Activated CD4-positive, alpha-beta memory T cell treated with anti-CD3 and anti-CD28 coated beads, Interleukin-2, amount 10 ng/mL, durations not matched to agents 7 days and 5 days (primary cell): ENCODE measurements at regions not wholly inside any gene's neighbourhood (a gene's known extent, or its start where the extent isn't known, plus 50 kb on each side); places are given as distances from the start of the nearest gene placed in this dataset.
"Not testable (repeated sequence)": the region's sequence is repeated elsewhere in the genome, so short reads cannot be mapped to it uniquely, and the experiment has no call there.

Experiments
- CTCF ChIA-PET: fragments of 350-600 bp; sonication (Branson Sonifier 250); formaldehyde crosslinking; loops from one replicate; lab custom pipeline; 2021; ENCODE audit warnings: antibody characterized with exemption, inconsistent platforms; lab: Charles Lee
- POLR2A ChIA-PET: fragments of 350-600 bp; sonication (Branson Sonifier 250); formaldehyde crosslinking; loops from one replicate; lab custom pipeline; 2021; ENCODE audit warnings: antibody characterized with exemption; lab: Charles Lee
- DNase-seq: peaks from one replicate; pipeline ENCODE4 v3.0.0-alpha.2; 2020
- H3K27ac Mint-ChIP-seq: one replicate; pipeline ENCODE4 v1.8.0; 2021; ENCODE audit warnings: mild to moderate bottlenecking, mixed read lengths
- H3K27me3 Mint-ChIP-seq: one replicate; pipeline ENCODE4 v1.8.0; 2021; ENCODE audit warnings: mixed read lengths
- H3K36me3 Mint-ChIP-seq: one replicate; pipeline ENCODE4 v1.8.0; 2021; ENCODE audit warnings: low read depth, mixed read lengths
- H3K4me1 Mint-ChIP-seq: one replicate; pipeline ENCODE4 v1.8.0; 2021; ENCODE audit warnings: mixed read lengths
- H3K4me3 Mint-ChIP-seq: one replicate; pipeline ENCODE4 v1.8.0; 2021; ENCODE audit warnings: mild to moderate bottlenecking, mixed read lengths
- H3K9me3 Mint-ChIP-seq: one replicate; pipeline ENCODE4 v1.8.0; 2021; ENCODE audit warnings: mixed read lengths

DNA sequence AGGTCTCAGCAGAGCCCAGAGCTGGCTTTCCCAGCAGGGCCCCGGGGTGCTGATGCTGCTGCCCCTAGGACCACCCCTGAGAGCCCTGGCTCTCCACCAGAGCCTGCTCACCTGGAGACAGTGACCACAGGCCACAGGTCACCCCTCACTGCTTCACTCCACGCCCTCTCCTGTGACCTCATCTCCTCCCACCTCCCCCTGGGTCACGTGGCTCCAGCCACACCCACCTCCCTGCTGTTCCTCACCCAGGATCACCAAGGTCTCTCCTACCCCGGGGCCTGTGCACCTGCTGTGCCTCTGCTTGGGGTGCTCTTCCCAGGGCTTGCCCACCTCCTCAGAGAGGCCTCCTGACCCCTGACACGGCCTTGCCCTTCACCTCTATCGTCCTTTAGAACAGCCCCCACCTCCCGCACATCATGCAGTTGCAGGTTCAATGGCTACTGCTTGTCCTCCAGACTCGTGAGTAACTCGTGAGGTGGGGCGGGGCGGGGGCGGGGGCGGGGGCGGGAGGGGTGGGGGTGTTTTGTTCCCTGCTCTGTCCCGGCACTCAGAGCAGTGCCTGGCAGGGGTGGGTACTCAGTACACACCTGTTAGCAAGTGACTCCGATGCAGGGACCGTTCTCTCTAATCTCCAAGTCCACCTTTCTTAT is 468.0 kb downstream of the PREX1 start:
- no peak for DNase-seq
- Mint-ChIP-seq H3K27ac (no peak overlapping the region), H3K36me3 (no peaks in the 10 kb centered on the region), H3K27me3 (peaks cover 6% of the 10 kb centered on the region), H3K4me3 (no peak overlapping the region), H3K9me3 (no peaks in the 10 kb centered on the region), H3K4me1 (no peaks in the 10 kb centered on the region)
- ChIA-PET CTCF (no interaction called here), POLR2A (no interaction called here)

DNA sequence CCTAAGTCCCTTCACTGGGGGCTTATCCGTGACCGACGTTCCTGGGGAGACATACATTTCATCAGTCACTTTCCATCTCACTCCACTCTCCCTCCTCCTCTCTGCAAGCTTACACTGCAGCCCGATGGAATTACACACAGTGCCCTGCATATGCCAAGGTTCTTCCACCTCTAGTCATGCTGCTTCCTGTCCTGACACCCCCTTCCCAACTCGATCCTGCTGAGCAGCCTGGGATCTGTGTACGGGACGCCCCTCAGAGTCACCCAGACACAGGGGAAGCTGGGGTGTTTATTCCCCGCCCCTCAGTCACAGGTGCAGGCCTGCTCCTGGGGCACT is 468.8 kb downstream of the PREX1 start:
- H3K4me1 Mint-ChIP-seq, POLR2A ChIA-PET, H3K4me3 Mint-ChIP-seq, CTCF ChIA-PET, DNase-seq, H3K27me3 Mint-ChIP-seq, H3K27ac Mint-ChIP-seq, H3K9me3 Mint-ChIP-seq, H3K36me3 Mint-ChIP-seq: not testable (repeated sequence)

DNA sequence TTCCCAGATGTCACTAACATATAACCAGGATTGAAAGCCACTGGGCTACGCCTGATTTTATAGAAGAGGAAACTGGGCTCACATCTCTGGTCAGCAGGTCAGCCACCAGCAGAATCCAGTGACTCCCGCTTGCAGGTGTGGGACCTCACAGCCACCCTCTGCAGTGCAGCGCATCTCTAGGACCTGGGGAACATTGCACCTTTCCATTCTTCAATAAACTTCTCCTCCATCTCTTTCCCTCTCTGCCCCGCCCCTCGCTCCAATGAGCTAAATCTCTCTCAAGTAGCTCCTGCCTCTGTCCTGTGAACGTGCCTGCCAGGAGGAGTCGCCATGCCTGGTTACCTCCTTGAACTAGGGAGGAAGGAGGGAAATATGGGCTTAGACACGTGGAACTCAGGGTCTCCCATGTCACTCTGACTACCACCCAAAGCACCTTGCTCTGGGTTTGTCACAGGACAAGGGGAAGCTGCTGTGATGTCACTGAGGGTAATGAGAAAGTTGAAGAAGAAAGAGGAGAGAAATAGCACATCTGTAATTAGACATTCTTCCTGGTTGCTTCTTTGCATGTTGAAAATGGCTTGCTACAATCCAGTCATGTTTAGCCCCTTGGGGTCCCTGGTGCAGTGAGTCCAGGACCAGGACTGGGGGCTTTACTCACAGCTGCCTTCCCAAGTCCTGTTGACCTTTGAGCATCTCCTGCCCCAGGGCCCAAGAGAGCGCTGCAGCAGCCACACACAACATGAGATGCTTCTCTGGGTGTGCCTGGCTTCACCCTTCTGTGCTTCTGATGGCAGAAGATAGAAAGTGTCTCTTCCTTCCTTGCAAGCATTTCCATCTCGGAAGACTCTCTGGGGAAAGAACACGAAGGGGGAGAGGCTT is 469.4 kb downstream of the PREX1 start:
- no peak overlapping the region for H3K4me3 Mint-ChIP-seq
- H3K27me3 Mint-ChIP-seq: peaks cover 4% of the 10 kb centered on the region
- no peaks in the 10 kb centered on the region for H3K36me3 Mint-ChIP-seq
- no peak overlapping the region for H3K27ac Mint-ChIP-seq
- ChIA-PET CTCF (no interaction called here), POLR2A (no interaction called here)
- no peak for DNase-seq
- no peaks in the 10 kb centered on the region for H3K9me3 Mint-ChIP-seq
- no peaks in the 10 kb centered on the region for H3K4me1 Mint-ChIP-seq

DNA sequence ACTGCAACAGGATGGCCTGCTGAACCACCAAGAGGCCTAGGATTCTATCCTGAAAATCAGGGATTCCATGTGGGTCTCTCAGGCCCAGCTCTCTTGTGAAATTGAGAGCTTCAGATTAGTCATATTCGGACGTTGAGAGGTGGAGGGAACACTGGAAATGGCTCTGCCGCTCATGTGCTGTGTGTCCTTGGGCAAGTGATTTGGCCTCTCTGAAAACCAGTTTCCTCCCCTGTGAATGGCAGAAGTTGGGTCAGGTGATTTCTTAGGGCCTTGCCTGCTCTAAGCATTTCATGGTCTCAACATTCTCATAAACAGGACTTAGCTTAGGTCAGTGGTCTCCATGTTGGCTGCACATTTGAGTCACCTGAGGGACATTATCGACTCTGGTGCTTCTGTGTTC is 470.1 kb downstream of the PREX1 start:
- no peaks in the 10 kb centered on the region for H3K9me3 Mint-ChIP-seq
- POLR2A ChIA-PET: no interaction called here
- peaks cover 6% of the 10 kb centered on the region for H3K27me3 Mint-ChIP-seq
- H3K4me3 Mint-ChIP-seq: no peak overlapping the region
- no peak overlapping the region for H3K27ac Mint-ChIP-seq
- H3K36me3 Mint-ChIP-seq: no peaks in the 10 kb centered on the region
- H3K4me1 Mint-ChIP-seq: no peaks in the 10 kb centered on the region
- DNase-seq: no peak
- CTCF ChIA-PET: no interaction called here

DNA sequence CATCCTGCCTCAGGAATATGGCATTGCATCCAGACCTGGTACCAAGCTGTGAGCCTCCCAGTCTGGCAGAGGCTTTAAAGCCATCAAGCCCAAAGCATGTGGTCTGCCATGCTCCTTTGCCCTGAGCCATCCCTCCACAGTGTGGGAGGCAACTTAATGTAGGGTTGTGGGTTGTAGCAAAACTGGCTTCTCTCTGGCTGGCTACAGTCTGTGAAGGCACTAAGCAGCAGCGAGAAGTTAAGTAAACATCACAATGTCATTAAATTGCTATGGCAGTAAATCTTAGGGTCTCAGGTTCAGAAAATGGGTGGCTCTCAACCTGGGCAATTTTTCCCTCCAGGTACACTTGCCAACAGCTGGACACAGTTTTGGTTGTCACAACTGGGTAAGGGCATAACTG is 472.9 kb downstream of the PREX1 start:
- no peaks in the 10 kb centered on the region for H3K36me3 Mint-ChIP-seq
- no peaks in the 10 kb centered on the region for H3K4me1 Mint-ChIP-seq
- POLR2A ChIA-PET: no interaction called here
- no peaks in the 10 kb centered on the region for H3K9me3 Mint-ChIP-seq
- peaks cover 6% of the 10 kb centered on the region for H3K27me3 Mint-ChIP-seq
- no peak overlapping the region for H3K27ac Mint-ChIP-seq
- CTCF ChIA-PET: no interaction called here
- H3K4me3 Mint-ChIP-seq: no peak overlapping the region
- DNase-seq: no peak

DNA sequence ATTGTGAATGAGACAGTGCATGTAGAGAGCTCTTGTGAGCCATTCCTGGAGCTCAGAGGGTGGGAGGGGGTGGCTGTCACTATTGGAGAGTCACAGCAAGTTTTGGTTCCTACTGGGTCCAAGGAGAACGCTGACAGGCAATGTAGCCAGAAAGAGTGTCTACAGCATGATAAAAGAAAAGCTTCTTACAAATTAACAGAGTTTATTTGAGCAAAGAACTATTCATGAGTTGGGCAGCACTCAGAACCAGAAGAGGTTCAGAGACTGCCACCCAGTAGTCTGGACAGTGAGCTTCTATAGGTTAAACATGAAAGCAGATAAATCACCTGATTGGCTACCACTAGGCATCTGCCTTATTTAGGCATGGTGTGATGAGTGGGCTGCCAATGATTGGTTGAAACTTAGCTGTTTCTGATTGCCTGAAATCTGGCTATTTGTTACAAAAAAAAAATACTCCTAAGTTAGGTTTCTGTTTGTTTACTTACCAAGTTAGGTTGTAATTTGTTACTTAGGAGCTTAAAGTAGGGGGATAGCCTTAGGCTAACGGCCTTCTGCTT is 473.4 kb downstream of the PREX1 start:
- no peak overlapping the region for H3K27ac Mint-ChIP-seq
- no peak overlapping the region for H3K4me3 Mint-ChIP-seq
- no peaks in the 10 kb centered on the region for H3K9me3 Mint-ChIP-seq
- H3K27me3 Mint-ChIP-seq: peaks cover 6% of the 10 kb centered on the region
- no peak for DNase-seq
- POLR2A ChIA-PET: no interaction called here
- no peaks in the 10 kb centered on the region for H3K36me3 Mint-ChIP-seq
- CTCF ChIA-PET: no interaction called here
- no peaks in the 10 kb centered on the region for H3K4me1 Mint-ChIP-seq

DNA sequence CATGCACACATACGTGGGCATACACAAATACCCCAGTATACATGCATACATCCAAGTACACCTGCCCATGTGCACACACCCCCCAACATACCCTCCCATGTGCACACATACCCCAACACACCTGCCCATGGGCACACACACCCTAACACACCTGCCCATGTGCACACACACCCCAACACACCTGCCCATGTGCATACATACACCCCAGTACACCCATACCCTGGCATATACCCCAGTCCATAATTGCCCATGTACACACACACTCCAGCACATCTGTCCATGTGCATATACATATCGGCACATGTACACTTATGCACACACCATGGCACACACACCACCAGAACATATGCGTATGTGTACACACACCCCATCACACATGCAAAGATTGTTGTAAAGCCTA is 475.2 kb downstream of the PREX1 start:
- Mint-ChIP-seq H3K9me3 (no peaks in the 10 kb centered on the region), H3K4me1 (no peaks in the 10 kb centered on the region), H3K36me3 (no peaks in the 10 kb centered on the region), H3K4me3 (no peak overlapping the region), H3K27ac (no peak overlapping the region), H3K27me3 (peaks cover 6% of the 10 kb centered on the region)
- DNase-seq: no peak
- POLR2A ChIA-PET: no interaction called here
- CTCF ChIA-PET: no interaction called here

DNA sequence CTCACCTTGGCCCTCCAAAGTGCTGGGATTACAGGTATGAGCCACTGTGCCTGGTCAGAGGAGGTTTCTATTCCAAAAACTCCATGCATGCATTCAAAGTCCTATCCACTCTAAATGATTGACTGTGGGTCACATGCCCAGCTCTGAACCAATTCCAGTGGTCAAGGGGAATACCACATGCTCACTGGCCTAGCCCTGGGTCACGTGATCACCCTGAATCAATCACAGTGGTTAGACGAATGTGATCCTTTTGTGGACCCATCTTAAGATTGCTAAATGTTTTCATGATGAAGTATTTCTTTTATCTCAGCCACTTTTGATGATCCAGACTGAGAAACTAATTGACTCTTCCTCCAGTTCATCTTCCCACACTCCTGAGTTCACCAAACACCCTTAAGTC is 475.8 kb downstream of the PREX1 start:
- no peak overlapping the region for H3K4me3 Mint-ChIP-seq
- no peak for DNase-seq
- no peaks in the 10 kb centered on the region for H3K36me3 Mint-ChIP-seq
- H3K4me1 Mint-ChIP-seq: no peaks in the 10 kb centered on the region
- no peak overlapping the region for H3K27ac Mint-ChIP-seq
- CTCF ChIA-PET: no interaction called here
- no peaks in the 10 kb centered on the region for H3K9me3 Mint-ChIP-seq
- POLR2A ChIA-PET: no interaction called here
- H3K27me3 Mint-ChIP-seq: peaks cover 9% of the 10 kb centered on the region

DNA sequence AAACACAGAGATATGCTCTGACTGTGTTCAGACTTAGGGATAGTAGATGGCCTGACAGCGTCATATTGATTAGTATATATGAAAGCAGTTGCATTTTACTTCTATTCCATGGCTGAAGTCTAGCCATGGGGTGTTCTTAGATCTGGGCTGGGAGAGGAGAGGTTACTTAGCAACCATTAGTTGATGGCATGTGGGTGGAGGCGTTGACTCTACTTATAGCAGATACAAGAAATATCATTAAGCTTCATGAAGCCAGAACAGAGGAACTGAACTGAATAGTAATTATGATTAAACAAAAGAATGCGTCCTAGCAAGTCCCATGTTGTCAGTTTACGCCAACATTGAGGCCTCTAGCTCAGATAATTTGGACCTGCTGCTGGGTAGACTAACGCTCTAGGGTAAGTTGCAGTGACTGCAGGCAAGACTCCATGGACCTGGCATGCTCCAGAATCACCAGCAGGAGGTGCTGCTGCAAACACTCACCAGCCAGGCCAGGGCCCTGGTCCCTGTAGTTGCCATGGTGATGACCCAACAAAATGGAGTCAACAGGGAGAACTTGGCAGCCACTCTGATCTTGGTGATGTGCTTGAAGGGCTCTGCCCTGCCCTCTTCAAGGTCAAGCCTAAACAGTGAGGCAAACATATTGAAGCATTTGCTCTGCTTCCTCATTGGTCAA is 477.3 kb downstream of the PREX1 start:
- ChIA-PET POLR2A (no interaction called here), CTCF (interaction anchor here (1.3 kb wide), 1 partner anchor 270 kb away, joined by 4 read pairs; no protein-coding TSS in a partner anchor)
- Mint-ChIP-seq H3K27ac (no peak overlapping the region), H3K4me1 (no peaks in the 10 kb centered on the region), H3K27me3 (peaks cover 9% of the 10 kb centered on the region), H3K4me3 (no peak overlapping the region), H3K9me3 (no peaks in the 10 kb centered on the region), H3K36me3 (no peaks in the 10 kb centered on the region)
- DNase-seq: no peak

DNA sequence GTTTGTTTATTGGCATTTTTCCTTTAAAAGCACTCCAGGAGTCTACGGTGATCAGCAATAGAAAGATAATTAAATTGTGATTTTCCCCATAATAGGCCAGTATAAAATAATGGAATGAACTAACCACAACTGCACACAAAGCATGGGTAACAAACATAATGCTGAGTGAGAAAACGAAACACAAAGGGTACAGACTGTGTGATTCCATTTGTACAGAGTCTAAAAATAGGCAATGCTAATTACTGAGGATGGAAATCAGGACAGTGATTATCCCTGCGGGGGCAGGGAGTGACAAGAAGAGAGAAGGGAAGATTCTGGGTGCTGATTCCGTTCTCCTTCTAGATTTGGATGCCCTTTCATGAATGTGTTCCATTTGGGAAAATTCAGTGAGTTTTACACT is 478.1 kb downstream of the PREX1 start:
- POLR2A ChIA-PET: no interaction called here
- Mint-ChIP-seq H3K9me3 (no peaks in the 10 kb centered on the region), H3K36me3 (no peaks in the 10 kb centered on the region), H3K4me1 (no peaks in the 10 kb centered on the region), H3K27me3 (peaks cover 7% of the 10 kb centered on the region), H3K4me3 (no peak overlapping the region), H3K27ac (no peak overlapping the region)
- CTCF ChIA-PET: no interaction called here
- no peak for DNase-seq

DNA sequence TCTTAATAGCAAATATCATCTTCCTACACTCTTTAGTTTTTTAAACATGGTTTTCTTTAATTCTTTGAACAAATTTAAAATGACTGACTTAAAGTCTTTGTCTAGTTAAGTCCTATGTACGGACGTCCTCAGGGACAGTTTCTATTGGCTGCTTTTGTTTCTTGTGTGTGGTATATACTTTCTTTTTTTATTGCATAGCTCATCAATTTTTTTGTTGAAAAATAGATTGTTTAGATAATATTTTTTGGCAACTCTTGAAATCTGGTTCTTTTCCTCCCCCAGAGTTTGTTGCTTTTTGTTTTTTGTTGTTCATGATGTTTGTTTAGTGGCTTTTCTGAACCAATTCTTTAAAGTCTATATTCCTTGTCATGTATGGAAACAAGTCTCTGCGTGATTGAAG is 479.8 kb downstream of the PREX1 start:
- Mint-ChIP-seq H3K36me3 (no peaks in the 10 kb centered on the region), H3K27ac (no peak overlapping the region), H3K4me3 (no peak overlapping the region), H3K4me1 (no peaks in the 10 kb centered on the region), H3K9me3 (no peaks in the 10 kb centered on the region), H3K27me3 (peaks cover 7% of the 10 kb centered on the region)
- CTCF ChIA-PET: interaction anchor here (1.4 kb wide), 1 partner anchor 273 kb away, joined by 4 read pairs; no protein-coding TSS in a partner anchor
- POLR2A ChIA-PET: no interaction called here
- no peak for DNase-seq

DNA sequence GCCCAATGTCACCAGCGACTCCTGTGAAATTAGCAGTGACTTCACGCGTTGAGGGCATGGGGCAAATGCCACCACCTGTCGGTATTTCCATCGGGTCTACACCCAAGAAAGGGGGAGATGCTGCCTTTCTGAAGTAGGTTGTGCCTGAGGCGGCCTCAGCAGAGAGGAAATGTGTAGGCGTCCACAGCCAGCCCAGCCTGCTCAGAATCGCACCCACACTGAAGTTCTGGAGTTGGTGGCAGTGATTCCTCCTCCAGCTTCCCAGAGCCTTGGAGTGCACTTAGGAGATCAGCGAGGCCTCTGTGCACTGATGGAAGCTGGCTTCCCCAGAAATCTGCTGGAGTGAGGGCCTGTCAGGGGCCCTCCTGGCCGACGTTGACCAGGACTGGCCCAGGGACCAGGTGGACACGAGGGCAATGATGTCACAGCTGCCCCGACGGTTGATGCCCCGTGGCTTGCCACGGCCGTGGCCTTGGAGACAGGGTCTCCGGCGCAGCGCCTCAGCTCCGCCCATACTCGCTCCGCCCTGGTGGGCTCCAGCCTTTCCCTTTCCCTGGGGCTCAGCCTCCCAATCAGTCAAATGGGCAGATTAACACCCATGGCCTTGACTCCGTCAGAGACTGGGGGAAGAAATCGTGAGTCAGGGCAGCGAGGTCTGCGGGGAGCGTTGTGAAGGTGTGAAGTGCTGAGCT is 484.8 kb downstream of the PREX1 start:
- no peak overlapping the region for H3K27ac Mint-ChIP-seq
- DNase-seq: no peak
- H3K4me1 Mint-ChIP-seq: peaks cover 8% of the 10 kb centered on the region
- CTCF ChIA-PET: no interaction called here
- H3K9me3 Mint-ChIP-seq: no peaks in the 10 kb centered on the region
- no peaks in the 10 kb centered on the region for H3K36me3 Mint-ChIP-seq
- POLR2A ChIA-PET: no interaction called here
- H3K4me3 Mint-ChIP-seq: no peak overlapping the region
- peaks cover 23% of the 10 kb centered on the region for H3K27me3 Mint-ChIP-seq

DNA sequence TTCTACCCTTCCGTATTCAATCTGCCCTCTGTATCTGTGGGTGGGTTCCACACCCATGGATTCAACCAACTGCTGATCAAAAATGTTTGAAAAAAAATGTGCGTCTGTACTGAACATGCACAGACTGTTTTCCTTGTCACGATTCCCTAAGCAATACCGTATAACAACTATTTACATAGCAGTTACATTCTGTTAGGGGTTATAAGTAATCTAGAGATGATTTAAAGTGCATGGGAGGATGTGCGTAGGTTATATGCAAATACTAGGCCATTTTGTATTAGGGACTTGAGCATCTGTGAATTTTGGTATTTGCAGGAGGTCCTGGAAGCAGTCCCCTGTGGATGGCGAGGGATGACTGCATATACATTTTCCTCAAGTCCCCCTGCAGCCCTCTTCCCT is 486.9 kb downstream of the PREX1 start:
- Mint-ChIP-seq H3K4me1 (peaks cover 8% of the 10 kb centered on the region), H3K4me3 (no peak overlapping the region), H3K27me3 (peaks cover 26% of the 10 kb centered on the region), H3K27ac (no peak overlapping the region), H3K9me3 (no peaks in the 10 kb centered on the region), H3K36me3 (no peaks in the 10 kb centered on the region)
- ChIA-PET CTCF (no interaction called here), POLR2A (no interaction called here)
- DNase-seq: no peak
